Upper lobe of left lung (tissue), 6 donors: ENCODE measurements at regions not wholly inside any gene's neighbourhood (a gene's known extent, or its start where the extent isn't known, plus 50 kb on each side); places are given as distances from the start of the nearest gene placed in this dataset.
"Not testable (repeated sequence)": the region's sequence is repeated elsewhere in the genome, so short reads cannot be mapped to it uniquely, and the experiment has no call there.

Experiments
- ATAC-seq, 2 donors: fragments of 200-7000 bp; cut with Tn5 transposase; one replicate each; pipeline ENCODE4 v1.9.1; 2022; ENCODE audit warnings: mild to moderate bottlenecking in 2 of 2, moderate library complexity in 2 of 2; ENCODE audit not compliant: low FRiP score in 2 of 2
- DNase-seq, 2 donors: peaks; one replicate each; pipeline ENCODE4 v3.0.0-alpha.2; 2019 to 2020
- H3K27ac ChIP-seq, 4 donors: fragments of 200-600 bp; sonication (generic); one replicate each; pipeline ENCODE4 v1.5.1; 2016 to 2019
- H3K27me3 ChIP-seq, 4 donors: fragments of 200-600 bp; sonication (generic); one replicate each; pipeline ENCODE4 v1.5.1; 2017 to 2019
- H3K36me3 ChIP-seq, 4 donors: fragments of 200-600 bp; sonication (generic); one replicate each; pipeline ENCODE4 v1.5.1; 2016 to 2019
- H3K4me1 ChIP-seq, 4 donors: fragments of 200-600 bp; sonication (generic); one replicate each; pipeline ENCODE4 v1.5.1; 2018 to 2019
- H3K4me3 ChIP-seq, 4 donors: fragments of 200-600 bp; sonication (generic); one replicate each; pipeline ENCODE4 v1.5.1; 2017 to 2019; ENCODE audit warnings: mild to moderate bottlenecking in 2 of 4, moderate library complexity in 1 of 4
- H3K9me3 ChIP-seq, 4 donors: fragments of 200-600 bp; sonication (generic); one replicate each; pipeline ENCODE4 v1.5.1; 2018 to 2019
- EP300 ChIP-seq, 4 donors: sonication (generic); formaldehyde crosslinking; IDR thresholded peaks; one replicate each; pipeline ENCODE4 v1.5.1; 2017; ENCODE audit warnings: antibody characterized with exemption in 4 of 4, control low read depth in 2 of 4
- POLR2A ChIP-seq, 4 donors: fragments of 450-650 bp; IDR thresholded peaks; one replicate each; pipeline ENCODE4 v1.5.1; 2016 to 2017; ENCODE audit warnings: antibody characterized with exemption in 4 of 4, mild to moderate bottlenecking in 2 of 4
- POLR2AphosphoS5 ChIP-seq, 2 donors: sonication (generic); formaldehyde crosslinking; IDR thresholded peaks; one replicate each; pipeline ENCODE4 v1.5.1; 2017; ENCODE audit warnings: antibody characterized with exemption in 2 of 2
- WGBS, 2 donors: methylation state at CpG; one replicate each; pipeline ENCODE4 v1.1.5; 2017 to 2018; 5-methylcytosine and 5-hydroxymethylcytosine counted together
- TF ChIP-seq, protein P1 (sequence below), 6 experiments: fragments of 450-650 bp in 4 of 6; fragments of 200-600 bp in 2 of 6; sonication (generic) in 2 of 6; IDR thresholded peaks; one replicate each; pipeline ENCODE4 v1.5.1; 2016 to 2019; ENCODE audit warnings: antibody characterized with exemption in 6 of 6
- donor health status: DM: no; HTN: no; CAD: no; lungs with moderate emphysema.
- donor health status: DM: no; HTN: yes; CAD: no; lungs with severe emphysema.

DNA sequence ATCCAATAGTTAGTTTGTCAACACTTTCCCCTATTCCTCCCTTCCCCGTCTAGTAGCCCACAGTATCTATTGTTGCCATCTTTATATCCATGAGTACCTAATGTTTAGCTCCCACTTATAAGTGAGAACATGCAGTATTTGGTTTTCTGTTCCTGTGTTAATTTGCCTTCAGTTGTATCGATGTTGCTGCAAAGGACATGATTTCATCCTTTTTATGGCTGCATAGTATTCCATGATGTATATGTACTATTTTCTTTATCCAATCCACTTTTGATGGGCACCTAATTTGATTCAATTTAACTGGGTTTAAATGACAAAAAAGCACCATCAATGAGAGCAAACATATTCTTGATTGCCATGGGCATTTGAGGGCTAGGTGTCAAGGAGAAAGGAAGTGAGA lies 321.5 kb upstream of the TBX18 start:
- H3K9me3 ChIP-seq, result no peaks in the 10 kb centered on the region
- 90 to 98% methylated on average over 2 of the region's 2 CpGs for WGBS, 2 donors
- ATAC-seq (no peak), DNase-seq (no peak)
- H3K36me3 ChIP-seq, result no peaks in the 10 kb centered on the region
- H3K4me3 ChIP-seq, result no peak overlapping the region
- H3K27me3 ChIP-seq, result no peaks in the 10 kb centered on the region
- no peaks in the 10 kb centered on the region for H3K4me1 ChIP-seq
- TF ChIP-seq, protein P1, sequence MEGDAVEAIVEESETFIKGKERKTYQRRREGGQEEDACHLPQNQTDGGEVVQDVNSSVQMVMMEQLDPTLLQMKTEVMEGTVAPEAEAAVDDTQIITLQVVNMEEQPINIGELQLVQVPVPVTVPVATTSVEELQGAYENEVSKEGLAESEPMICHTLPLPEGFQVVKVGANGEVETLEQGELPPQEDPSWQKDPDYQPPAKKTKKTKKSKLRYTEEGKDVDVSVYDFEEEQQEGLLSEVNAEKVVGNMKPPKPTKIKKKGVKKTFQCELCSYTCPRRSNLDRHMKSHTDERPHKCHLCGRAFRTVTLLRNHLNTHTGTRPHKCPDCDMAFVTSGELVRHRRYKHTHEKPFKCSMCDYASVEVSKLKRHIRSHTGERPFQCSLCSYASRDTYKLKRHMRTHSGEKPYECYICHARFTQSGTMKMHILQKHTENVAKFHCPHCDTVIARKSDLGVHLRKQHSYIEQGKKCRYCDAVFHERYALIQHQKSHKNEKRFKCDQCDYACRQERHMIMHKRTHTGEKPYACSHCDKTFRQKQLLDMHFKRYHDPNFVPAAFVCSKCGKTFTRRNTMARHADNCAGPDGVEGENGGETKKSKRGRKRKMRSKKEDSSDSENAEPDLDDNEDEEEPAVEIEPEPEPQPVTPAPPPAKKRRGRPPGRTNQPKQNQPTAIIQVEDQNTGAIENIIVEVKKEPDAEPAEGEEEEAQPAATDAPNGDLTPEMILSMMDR (IDR thresholded peaks at IDR 0.05), result no peak
- TF ChIP-seq EP300 (IDR thresholded peaks at IDR 0.05) (no peak), POLR2AphosphoS5 (IDR thresholded peaks at IDR 0.05) (no peak), POLR2A (IDR thresholded peaks at IDR 0.05) (no peak)
- no peak overlapping the region for H3K27ac ChIP-seq

DNA sequence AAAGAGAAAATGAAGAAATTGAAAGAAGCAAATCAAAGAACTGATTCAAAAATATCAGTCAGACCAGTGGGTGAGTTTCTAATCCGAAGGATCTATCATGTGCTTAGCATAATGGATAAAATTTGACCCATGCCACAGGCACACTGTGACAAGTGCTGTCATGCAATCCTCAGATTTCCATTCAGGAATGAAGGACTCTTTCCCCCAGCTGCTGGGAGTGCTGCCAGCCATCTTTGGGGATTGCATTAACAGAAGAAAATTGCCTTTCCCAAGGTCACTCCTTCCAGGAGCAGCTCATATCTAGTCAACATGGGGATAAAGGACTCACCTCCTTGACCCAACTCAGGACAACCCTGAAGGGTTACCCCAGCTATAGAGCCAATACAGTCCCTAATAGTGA lies 316.7 kb upstream of the TBX18 start:
- H3K4me1 ChIP-seq, result no peaks in the 10 kb centered on the region
- no peaks in the 10 kb centered on the region for H3K9me3 ChIP-seq
- ATAC-seq, result no peak
- TF ChIP-seq, protein P1 (IDR thresholded peaks at IDR 0.05), result no peak
- no peak for TF ChIP-seq EP300 (IDR thresholded peaks at IDR 0.05)
- no peak for TF ChIP-seq POLR2AphosphoS5 (IDR thresholded peaks at IDR 0.05)
- no peaks in the 10 kb centered on the region for H3K36me3 ChIP-seq
- WGBS, 2 donors, result 79 to 86% methylated on average over 1 of the region's 1 CpG
- no peaks in the 10 kb centered on the region for H3K27me3 ChIP-seq
- no peak overlapping the region for H3K27ac ChIP-seq
- no peak for DNase-seq
- no peak overlapping the region for H3K4me3 ChIP-seq

DNA sequence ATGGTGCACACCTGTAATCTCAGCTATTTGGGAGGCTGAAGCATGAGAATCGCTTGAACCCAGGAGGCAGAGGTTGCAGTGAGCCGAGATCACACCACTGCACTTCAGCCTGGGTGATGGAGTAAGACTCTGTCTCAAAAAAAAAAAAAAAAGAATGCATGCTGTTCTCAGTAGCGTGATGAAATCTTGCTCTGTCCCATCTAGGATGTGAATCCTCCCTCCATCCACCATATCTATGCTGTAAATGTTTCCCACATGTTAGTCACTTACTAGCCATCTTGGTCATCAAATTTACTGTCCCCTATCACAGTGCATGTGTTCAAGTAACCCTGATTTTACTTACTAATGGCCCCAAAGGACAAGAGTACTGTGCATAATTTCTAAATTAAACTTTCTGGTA lies 315.4 kb upstream of the TBX18 start:
- no peak overlapping the region for H3K4me3 ChIP-seq
- no peak for TF ChIP-seq POLR2A (IDR thresholded peaks at IDR 0.05)
- no peak for TF ChIP-seq EP300 (IDR thresholded peaks at IDR 0.05)
- TF ChIP-seq, protein P1 (IDR thresholded peaks at IDR 0.05), result no peak
- no peak for TF ChIP-seq POLR2AphosphoS5 (IDR thresholded peaks at IDR 0.05)
- 81 to 95% methylated on average over 3 of the region's 3 CpGs for WGBS, 2 donors
- no peak overlapping the region for H3K27ac ChIP-seq
- no peaks in the 10 kb centered on the region for H3K4me1 ChIP-seq
- no peaks in the 10 kb centered on the region for H3K27me3 ChIP-seq
- H3K36me3 ChIP-seq, result no peaks in the 10 kb centered on the region
- no peak for DNase-seq
- H3K9me3 ChIP-seq, result no peaks in the 10 kb centered on the region
- ATAC-seq, result no peak

DNA sequence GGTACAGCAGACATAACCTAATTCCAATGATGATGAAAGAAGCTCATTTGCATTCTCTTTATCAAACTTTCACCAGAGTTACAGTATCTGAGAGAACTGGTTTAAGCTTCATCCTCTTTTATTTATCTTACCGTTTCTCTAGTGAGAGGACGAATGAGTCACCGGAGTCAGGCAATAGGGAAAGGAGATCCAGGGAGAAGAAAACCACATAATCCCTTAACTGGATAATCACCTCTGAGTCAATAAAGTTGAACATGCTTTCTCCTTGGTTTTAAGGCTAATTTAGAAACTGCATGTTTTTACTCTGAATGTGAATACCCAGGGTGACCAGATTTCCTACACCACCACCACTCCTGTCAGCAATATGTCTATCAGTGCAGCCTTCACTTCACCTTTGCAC lies 313.7 kb upstream of the TBX18 start:
- Histone ChIP-seq H3K4me3 (no peak overlapping the region), H3K4me1 (no peaks in the 10 kb centered on the region), H3K36me3 (no peaks in the 10 kb centered on the region), H3K9me3 (no peaks in the 10 kb centered on the region), H3K27ac (no peak overlapping the region), H3K27me3 (no peaks in the 10 kb centered on the region)
- ATAC-seq, result peak in 1 of 2 donors; percentile 69
- DNase-seq, result no peak
- 67 to 74% methylated on average over 3 of the region's 3 CpGs for WGBS, 2 donors
- TF ChIP-seq, protein P1 (IDR thresholded peaks at IDR 0.05), result no peak
- no peak for TF ChIP-seq POLR2AphosphoS5 (IDR thresholded peaks at IDR 0.05)
- TF ChIP-seq EP300 (IDR thresholded peaks at IDR 0.05), result no peak
- TF ChIP-seq POLR2A (IDR thresholded peaks at IDR 0.05), result no peak

DNA sequence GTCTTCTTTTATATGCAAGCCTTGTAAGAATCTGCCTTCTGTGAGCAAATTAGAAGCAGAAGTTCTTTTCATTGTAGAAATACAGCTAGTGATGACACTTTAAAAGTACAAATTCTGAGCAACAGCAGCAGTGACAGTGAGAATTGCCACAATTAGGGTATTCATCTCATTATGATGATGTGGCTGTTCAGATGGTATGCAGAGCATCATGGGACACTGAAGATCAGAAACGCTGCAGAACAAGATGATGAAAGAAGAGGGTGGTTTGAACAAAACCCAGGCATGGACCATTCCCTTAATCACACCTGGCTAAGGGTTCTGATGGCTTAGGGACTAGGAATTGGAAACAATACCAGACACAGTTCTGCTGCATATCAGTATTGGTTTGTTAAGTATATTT lies 312.7 kb upstream of the TBX18 start:
- no peak for TF ChIP-seq POLR2A (IDR thresholded peaks at IDR 0.05)
- TF ChIP-seq, protein P1 (IDR thresholded peaks at IDR 0.05), result no peak
- no peak for TF ChIP-seq POLR2AphosphoS5 (IDR thresholded peaks at IDR 0.05)
- no peak for TF ChIP-seq EP300 (IDR thresholded peaks at IDR 0.05)
- Histone ChIP-seq H3K9me3 (no peaks in the 10 kb centered on the region), H3K4me3 (no peak overlapping the region), H3K36me3 (no peaks in the 10 kb centered on the region), H3K27me3 (no peaks in the 10 kb centered on the region), H3K27ac (no peak overlapping the region), H3K4me1 (no peaks in the 10 kb centered on the region)
- ATAC-seq (no peak), DNase-seq (no peak)
- 15 to 17% methylated on average over 1 of the region's 1 CpG for WGBS, 2 donors

DNA sequence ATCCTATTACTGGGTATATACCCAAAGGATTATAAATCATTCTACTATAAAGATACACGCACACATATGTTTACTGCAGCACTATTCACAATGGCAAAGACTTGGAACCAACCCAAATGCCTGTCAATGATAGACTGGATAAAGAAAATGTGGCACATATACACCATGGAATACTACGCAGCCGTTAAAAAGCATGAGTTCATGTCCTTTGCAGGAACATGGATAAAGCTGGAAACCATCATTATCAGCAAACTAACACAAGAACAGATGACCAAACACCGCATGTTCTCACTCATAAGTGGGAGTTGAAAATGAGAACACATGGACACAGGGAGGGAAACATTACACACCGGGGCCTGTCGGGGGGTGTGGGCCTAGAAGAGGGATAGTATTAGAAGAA lies 307.4 kb upstream of the TBX18 start:
- WGBS, 2 donors, result 88 to 95% methylated on average over 6 of the region's 6 CpGs
- H3K27me3 ChIP-seq, ATAC-seq: not testable (repeated sequence)

More for the DNA sequence above, 307.4 kb upstream of the TBX18 start:
- DNase-seq, H3K9me3 ChIP-seq, H3K4me3 ChIP-seq, H3K36me3 ChIP-seq, H3K27ac ChIP-seq, H3K4me1 ChIP-seq: not testable (repeated sequence)
